ENCODE measurements at regions not wholly inside any gene's neighbourhood (a gene's known extent, or its start where the extent isn't known, plus 50 kb on each side); places are given as distances from the start of the nearest gene placed in this dataset.
"Not testable (repeated sequence)": the region's sequence is repeated elsewhere in the genome, so short reads cannot be mapped to it uniquely, and the experiment has no call there.

DNA sequence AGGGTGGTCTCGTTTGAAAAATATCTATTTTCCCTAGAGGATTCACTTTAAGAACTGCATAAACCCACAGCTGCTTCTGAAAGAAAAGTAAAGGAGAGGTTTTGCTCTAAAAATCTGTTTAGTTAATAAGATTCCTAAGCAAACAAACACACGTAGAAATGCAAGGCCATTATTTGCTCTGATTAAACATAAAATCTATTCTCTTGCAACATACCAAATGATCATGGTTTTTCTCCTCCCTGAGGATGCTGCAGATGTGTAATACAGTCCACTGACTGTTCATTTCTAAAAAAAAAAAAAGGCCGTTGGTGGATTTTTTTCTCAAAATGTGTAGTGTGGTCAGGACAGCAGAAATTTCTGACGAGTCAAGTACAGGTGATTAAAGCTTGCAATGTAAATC, 98.6 kb downstream of the BUB3 start:
- Histone ChIP-seq H3K4me1 (ENCODE audit: control insufficient read depth, extremely low read depth, insufficient read depth, low read length) (no peaks in the 10 kb centered on the region), H3K9ac (replicated peaks; ENCODE audit: extremely low read depth, insufficient read depth, low read length) (no peak overlapping the region), H3K9me1 (replicated peaks; ENCODE audit: control insufficient read depth, extremely low read depth, insufficient read depth, low read length) (no peaks in the 10 kb centered on the region), H3K4me2 (ENCODE audit: insufficient read depth, low read length) (no peak overlapping the region), H3K36me3 (ENCODE audit: control insufficient read depth in 2 of 2, extremely low read depth in 1 of 2, insufficient read depth in 2 of 2, low read length in 2 of 2) (no peaks in the 10 kb centered on the region), H4K20me1 (replicated peaks; ENCODE audit: control insufficient read depth, extremely low read depth, insufficient read depth, low read length) (no peaks in the 10 kb centered on the region), H3K27ac (ENCODE audit: insufficient read depth, low read depth, low read length) (no peak overlapping the region), H3K4me3 (replicated peaks in 1 of 3; ENCODE audit: insufficient read depth in 1 of 3, low read depth in 1 of 3, low read length in 3 of 3) (no peak overlapping the region), H2AFZ (ENCODE audit: low read depth, low read length) (no peak overlapping the region), H3K9me3 (replicated peaks; ENCODE audit: control insufficient read depth, insufficient read depth, low read length) (no peaks in the 10 kb centered on the region), H3K79me2 (ENCODE audit: control insufficient read depth, insufficient read depth, low read length) (no peaks in the 10 kb centered on the region), H3K27me3 (ENCODE audit: control insufficient read depth in 2 of 2, insufficient read depth in 2 of 2, low read length in 2 of 2) (no peaks in the 10 kb centered on the region)
- intact Hi-C loops (cut with micrococcal nuclease) = no loop called here
- DNase-seq (ENCODE audit: low read depth, low spot score) = no peak
- dilution Hi-C loops (cut with MboI; ENCODE audit: extremely low pct_ligation_motif_present, low sequenced_read_pairs) = no loop called here
- no TSS peak for BruUV-seq (replicated peaks)
- ChIA-PET POLR2A (no interaction called here), CTCF (no interaction called here)
- FAIRE-seq = no peak
- no peak for TF ChIP-seq GATA2 (IDR thresholded peaks at IDR 0.05; ENCODE audit: insufficient read depth, insufficient read length, low read depth, low read length)
- TF ChIP-seq, protein P1, sequence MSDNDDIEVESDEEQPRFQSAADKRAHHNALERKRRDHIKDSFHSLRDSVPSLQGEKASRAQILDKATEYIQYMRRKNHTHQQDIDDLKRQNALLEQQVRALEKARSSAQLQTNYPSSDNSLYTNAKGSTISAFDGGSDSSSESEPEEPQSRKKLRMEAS (IDR thresholded peaks at IDR 0.05; ENCODE audit: insufficient read depth, insufficient read length) = no peak
- no peak for TF ChIP-seq POLR2AphosphoS5 (IDR thresholded peaks at IDR 0.05; ENCODE audit: insufficient read depth, low read depth, low read length)
- TF ChIP-seq, protein P2, sequence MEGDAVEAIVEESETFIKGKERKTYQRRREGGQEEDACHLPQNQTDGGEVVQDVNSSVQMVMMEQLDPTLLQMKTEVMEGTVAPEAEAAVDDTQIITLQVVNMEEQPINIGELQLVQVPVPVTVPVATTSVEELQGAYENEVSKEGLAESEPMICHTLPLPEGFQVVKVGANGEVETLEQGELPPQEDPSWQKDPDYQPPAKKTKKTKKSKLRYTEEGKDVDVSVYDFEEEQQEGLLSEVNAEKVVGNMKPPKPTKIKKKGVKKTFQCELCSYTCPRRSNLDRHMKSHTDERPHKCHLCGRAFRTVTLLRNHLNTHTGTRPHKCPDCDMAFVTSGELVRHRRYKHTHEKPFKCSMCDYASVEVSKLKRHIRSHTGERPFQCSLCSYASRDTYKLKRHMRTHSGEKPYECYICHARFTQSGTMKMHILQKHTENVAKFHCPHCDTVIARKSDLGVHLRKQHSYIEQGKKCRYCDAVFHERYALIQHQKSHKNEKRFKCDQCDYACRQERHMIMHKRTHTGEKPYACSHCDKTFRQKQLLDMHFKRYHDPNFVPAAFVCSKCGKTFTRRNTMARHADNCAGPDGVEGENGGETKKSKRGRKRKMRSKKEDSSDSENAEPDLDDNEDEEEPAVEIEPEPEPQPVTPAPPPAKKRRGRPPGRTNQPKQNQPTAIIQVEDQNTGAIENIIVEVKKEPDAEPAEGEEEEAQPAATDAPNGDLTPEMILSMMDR (IDR thresholded peaks at IDR 0.05; ENCODE audit: extremely low read depth in 1 of 2, insufficient read depth in 1 of 2, low read depth in 1 of 2, low read length in 2 of 2) = no peak
- no peak for TF ChIP-seq JUN (IDR thresholded peaks at IDR 0.05; ENCODE audit: borderline replicate concordance, insufficient read depth, insufficient read length, low read depth)
- no peak for TF ChIP-seq POLR2A (IDR thresholded peaks at IDR 0.05; ENCODE audit: low read depth, low read length)
- TF ChIP-seq FOS (IDR thresholded peaks at IDR 0.05; ENCODE audit: borderline replicate concordance, insufficient read depth, low read length) = no peak

DNA sequence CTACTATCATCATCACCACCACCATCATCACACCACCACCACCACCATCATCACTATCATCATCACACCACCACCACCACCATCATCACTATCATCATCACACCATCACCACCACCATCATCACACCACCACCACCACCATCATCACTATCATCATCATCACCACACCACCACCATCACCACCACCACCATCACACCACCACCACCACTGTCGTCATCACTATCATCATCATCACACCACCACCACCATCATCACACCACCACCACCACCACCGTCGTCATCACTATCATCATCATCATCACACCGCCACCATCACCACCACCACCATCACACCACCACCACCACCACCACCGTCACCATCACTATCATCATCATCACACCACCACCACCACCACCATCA, 100.1 kb downstream of the BUB3 start:
- H4K20me1 ChIP-seq (replicated peaks; ENCODE audit: control insufficient read depth, extremely low read depth, insufficient read depth, low read length); H2AFZ ChIP-seq (ENCODE audit: low read depth, low read length); BruUV-seq (replicated peaks); CTCF ChIA-PET; H3K4me1 ChIP-seq (ENCODE audit: control insufficient read depth, extremely low read depth, insufficient read depth, low read length); intact Hi-C loops (cut with micrococcal nuclease); H3K9ac ChIP-seq (replicated peaks; ENCODE audit: extremely low read depth, insufficient read depth, low read length); H3K27ac ChIP-seq (ENCODE audit: insufficient read depth, low read depth, low read length); H3K9me3 ChIP-seq (replicated peaks; ENCODE audit: control insufficient read depth, insufficient read depth, low read length); POLR2A ChIA-PET; DNase-seq (ENCODE audit: low read depth, low spot score); H3K36me3 ChIP-seq (ENCODE audit: control insufficient read depth in 2 of 2, extremely low read depth in 1 of 2, insufficient read depth in 2 of 2, low read length in 2 of 2); H3K9me1 ChIP-seq (replicated peaks; ENCODE audit: control insufficient read depth, extremely low read depth, insufficient read depth, low read length); H3K4me3 ChIP-seq (replicated peaks in 1 of 3; ENCODE audit: insufficient read depth in 1 of 3, low read depth in 1 of 3, low read length in 3 of 3); FAIRE-seq; H3K27me3 ChIP-seq (ENCODE audit: control insufficient read depth in 2 of 2, insufficient read depth in 2 of 2, low read length in 2 of 2); dilution Hi-C loops (cut with MboI; ENCODE audit: extremely low pct_ligation_motif_present, low sequenced_read_pairs); H3K4me2 ChIP-seq (ENCODE audit: insufficient read depth, low read length); H3K79me2 ChIP-seq (ENCODE audit: control insufficient read depth, insufficient read depth, low read length): not testable (repeated sequence)
